ENCODE measurements at regions not wholly inside any gene's neighbourhood (a gene's known extent, or its start where the extent isn't known, plus 50 kb on each side); places are given as distances from the start of the nearest gene placed in this dataset.

DNA sequence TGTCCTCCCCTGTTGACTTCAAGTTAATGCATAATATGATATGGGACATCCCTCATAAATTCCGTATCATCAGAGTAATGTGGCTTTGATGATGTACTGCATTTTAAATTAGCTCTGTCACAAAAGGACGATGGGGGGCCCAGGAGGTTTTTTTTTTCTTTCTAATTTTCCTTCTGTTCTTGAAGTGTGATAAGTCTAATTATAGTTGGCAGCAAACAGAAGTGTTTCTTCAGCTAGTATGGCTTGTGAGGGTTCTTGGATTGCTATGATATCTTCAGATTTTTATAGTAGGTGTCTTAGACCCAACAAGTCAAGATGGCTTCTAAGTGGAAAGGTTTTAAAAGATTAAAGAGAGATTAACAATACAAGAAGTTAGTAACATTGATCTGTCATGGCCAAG lies 796.2 kb upstream of the RBFOX1 start:
- Histone ChIP-seq H3K27me3 (ENCODE audit: control insufficient read depth, insufficient read depth, low read length) (no peaks in the 10 kb centered on the region), H3K36me3 (ENCODE audit: control insufficient read depth, insufficient read depth, low read length) (no peaks in the 10 kb centered on the region), H3K4me3 (ENCODE audit: low read depth, low read length) (no peak overlapping the region)
- no peak for DNase-seq (ENCODE audit: low read depth)
- TF ChIP-seq, protein P1, sequence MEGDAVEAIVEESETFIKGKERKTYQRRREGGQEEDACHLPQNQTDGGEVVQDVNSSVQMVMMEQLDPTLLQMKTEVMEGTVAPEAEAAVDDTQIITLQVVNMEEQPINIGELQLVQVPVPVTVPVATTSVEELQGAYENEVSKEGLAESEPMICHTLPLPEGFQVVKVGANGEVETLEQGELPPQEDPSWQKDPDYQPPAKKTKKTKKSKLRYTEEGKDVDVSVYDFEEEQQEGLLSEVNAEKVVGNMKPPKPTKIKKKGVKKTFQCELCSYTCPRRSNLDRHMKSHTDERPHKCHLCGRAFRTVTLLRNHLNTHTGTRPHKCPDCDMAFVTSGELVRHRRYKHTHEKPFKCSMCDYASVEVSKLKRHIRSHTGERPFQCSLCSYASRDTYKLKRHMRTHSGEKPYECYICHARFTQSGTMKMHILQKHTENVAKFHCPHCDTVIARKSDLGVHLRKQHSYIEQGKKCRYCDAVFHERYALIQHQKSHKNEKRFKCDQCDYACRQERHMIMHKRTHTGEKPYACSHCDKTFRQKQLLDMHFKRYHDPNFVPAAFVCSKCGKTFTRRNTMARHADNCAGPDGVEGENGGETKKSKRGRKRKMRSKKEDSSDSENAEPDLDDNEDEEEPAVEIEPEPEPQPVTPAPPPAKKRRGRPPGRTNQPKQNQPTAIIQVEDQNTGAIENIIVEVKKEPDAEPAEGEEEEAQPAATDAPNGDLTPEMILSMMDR (IDR thresholded peaks at IDR 0.05; ENCODE audit: insufficient read depth, low read depth, low read length) = no peak
- CTCF ChIA-PET = no interaction called here
- POLR2A ChIA-PET = no interaction called here

DNA sequence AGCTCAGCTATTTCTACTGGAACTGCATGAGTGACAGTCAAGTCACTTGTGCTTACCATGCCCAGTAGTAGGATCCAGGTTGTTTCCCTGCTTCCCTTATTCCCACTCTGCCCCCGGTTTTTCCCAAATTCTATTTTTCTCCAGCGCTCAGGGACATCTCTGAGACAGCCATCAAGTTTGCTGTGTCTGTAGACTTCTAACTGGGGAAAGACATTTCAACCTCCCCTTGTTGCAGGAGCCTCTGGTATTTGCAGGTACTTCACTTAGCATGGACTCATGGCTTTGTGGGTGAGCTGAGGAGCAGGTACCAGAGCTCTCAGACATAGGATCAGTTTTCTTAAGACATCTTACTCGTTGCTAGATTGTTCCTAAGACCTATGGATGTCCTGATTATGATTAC lies 801.6 kb upstream of the RBFOX1 start:
- ChIA-PET CTCF (no interaction called here), POLR2A (no interaction called here)
- no peak for DNase-seq (ENCODE audit: low read depth)
- Histone ChIP-seq H3K36me3 (ENCODE audit: control insufficient read depth, insufficient read depth, low read length) (no peaks in the 10 kb centered on the region), H3K27me3 (ENCODE audit: control insufficient read depth, insufficient read depth, low read length) (no peaks in the 10 kb centered on the region), H3K4me3 (ENCODE audit: low read depth, low read length) (no peak overlapping the region)
- TF ChIP-seq, protein P1 (IDR thresholded peaks at IDR 0.05; ENCODE audit: insufficient read depth, low read depth, low read length) = no peak

DNA sequence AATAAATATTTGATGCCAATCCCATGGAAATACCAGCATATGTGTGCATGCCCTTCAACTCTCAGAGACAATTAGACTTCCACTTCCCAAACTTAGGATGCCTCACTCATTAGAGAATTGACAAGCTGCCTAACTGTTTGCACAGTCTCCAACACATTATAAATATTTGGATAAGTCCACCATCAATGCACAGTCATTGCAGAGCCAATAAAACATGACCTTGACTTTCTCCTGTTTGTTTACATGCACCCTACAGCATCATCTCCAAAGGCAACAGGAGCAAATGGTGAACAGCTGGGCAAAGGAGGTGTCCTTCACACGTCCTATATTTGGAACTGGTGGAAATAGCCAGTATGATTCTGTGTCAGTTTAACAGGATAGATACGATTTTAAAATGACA lies 804.4 kb upstream of the RBFOX1 start:
- no peaks in the 10 kb centered on the region for H3K27me3 ChIP-seq (ENCODE audit: control insufficient read depth, insufficient read depth, low read length)
- TF ChIP-seq, protein P1 (IDR thresholded peaks at IDR 0.05; ENCODE audit: insufficient read depth, low read depth, low read length) = no peak
- ChIA-PET CTCF (no interaction called here), POLR2A (no interaction called here)
- H3K36me3 ChIP-seq (ENCODE audit: control insufficient read depth, insufficient read depth, low read length) = no peaks in the 10 kb centered on the region
- no peak for DNase-seq (ENCODE audit: low read depth)
- no peak overlapping the region for H3K4me3 ChIP-seq (ENCODE audit: low read depth, low read length)

GRCh38 chr16:6527646-6528045 lies 805.0 kb upstream of the RBFOX1 start:
- CTCF ChIA-PET = no interaction called here
- Histone ChIP-seq H3K36me3 (ENCODE audit: control insufficient read depth, insufficient read depth, low read length) (no peaks in the 10 kb centered on the region), H3K4me3 (ENCODE audit: low read depth, low read length) (no peak overlapping the region), H3K27me3 (ENCODE audit: control insufficient read depth, insufficient read depth, low read length) (no peaks in the 10 kb centered on the region)
- DNase-seq (ENCODE audit: low read depth) = no peak
- TF ChIP-seq, protein P1 (IDR thresholded peaks at IDR 0.05; ENCODE audit: insufficient read depth, low read depth, low read length) = no peak
- POLR2A ChIA-PET = no interaction called here

DNA sequence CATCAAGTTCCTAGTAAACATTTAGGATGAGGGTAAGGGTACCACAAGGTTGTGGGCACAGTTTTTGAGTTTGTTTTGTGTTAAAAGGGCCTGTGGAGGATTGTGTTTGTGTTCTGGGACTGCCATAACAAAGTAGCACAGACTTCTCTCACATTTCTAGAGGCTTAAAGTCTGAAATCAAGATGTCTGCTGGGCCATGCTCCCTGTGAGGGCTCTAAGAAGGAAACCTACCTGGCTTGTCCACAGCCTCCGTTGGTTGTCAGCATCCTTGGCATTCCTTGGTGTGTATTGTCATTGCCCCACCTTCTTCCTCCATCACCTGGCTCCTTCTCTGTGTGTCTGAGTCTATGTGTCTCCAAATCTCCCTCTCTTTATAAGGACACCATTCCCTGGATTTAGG lies 808.1 kb upstream of the RBFOX1 start:
- TF ChIP-seq, protein P1 (IDR thresholded peaks at IDR 0.05; ENCODE audit: insufficient read depth, low read depth, low read length) = no peak
- CTCF ChIA-PET = no interaction called here
- no peaks in the 10 kb centered on the region for H3K36me3 ChIP-seq (ENCODE audit: control insufficient read depth, insufficient read depth, low read length)
- DNase-seq (ENCODE audit: low read depth) = no peak
- no peak overlapping the region for H3K4me3 ChIP-seq (ENCODE audit: low read depth, low read length)
- POLR2A ChIA-PET = no interaction called here
- no peaks in the 10 kb centered on the region for H3K27me3 ChIP-seq (ENCODE audit: control insufficient read depth, insufficient read depth, low read length)
